Choroid plexus epithelial cell (primary cell): ENCODE measurements at regions not wholly inside any gene's neighbourhood (a gene's known extent, or its start where the extent isn't known, plus 50 kb on each side); places are given as distances from the start of the nearest gene placed in this dataset.
A peak's percentile ranks its signal among the peaks of the same experiment; 100 is the strongest.

Experiments
- DNase-seq: peaks from one replicate; pipeline ENCODE4 v3.0.0-alpha.2; 2010; ENCODE audit warnings: low read depth
- H3K4me3 ChIP-seq: 2 replicates; pipeline ENCODE4 v1.5.1; 2011; ENCODE audit warnings: low read depth, mild to moderate bottlenecking, control low read depth, low read length, moderate library complexity
- CTCF ChIP-seq: conservative IDR thresholded peaks from 2 replicates; pipeline ENCODE4 v1.5.1; 2011; ENCODE audit warnings: low read depth, mild to moderate bottlenecking, control low read depth, inconsistent platforms, low read length, moderate library complexity

- peak; percentile 62 for DNase-seq
- no peak overlapping the region for H3K4me3 ChIP-seq
- no peak for TF ChIP-seq CTCF
Observed at GRCh38 chr12:67794161-67794560, 145.6 kb downstream of the DYRK2 start.

GRCh38 chr12:67795236-67795635 lies 146.7 kb downstream of the DYRK2 start:
- TF ChIP-seq CTCF, result no peak
- DNase-seq, result peak; percentile 23
- H3K4me3 ChIP-seq, result no peak overlapping the region

GRCh38 chr12:67797185-67797741 lies 148.7 kb downstream of the DYRK2 start:
- TF ChIP-seq CTCF, result no peak
- no peak for DNase-seq
- H3K4me3 ChIP-seq, result no peak overlapping the region

- no peak overlapping the region for H3K4me3 ChIP-seq
- no peak for TF ChIP-seq CTCF
- no peak for DNase-seq
Observed at GRCh38 chr12:67797753-67798152, 149.2 kb downstream of the DYRK2 start.

GRCh38 chr12:67798768-67799167 lies 150.2 kb downstream of the DYRK2 start:
- no peak for TF ChIP-seq CTCF
- DNase-seq, result no peak
- H3K4me3 ChIP-seq, result no peak overlapping the region

- TF ChIP-seq CTCF, result no peak
- H3K4me3 ChIP-seq, result no peak overlapping the region
- no peak for DNase-seq
Observed at GRCh38 chr12:67802731-67803130, 154.2 kb downstream of the DYRK2 start.

- no peak overlapping the region for H3K4me3 ChIP-seq
- no peak for TF ChIP-seq CTCF
- DNase-seq, result no peak
Observed at GRCh38 chr12:67803278-67803993, 154.9 kb downstream of the DYRK2 start.
